ENCODE measurements at regions not wholly inside any gene's neighbourhood (a gene's known extent, or its start where the extent isn't known, plus 50 kb on each side); places are given as distances from the start of the nearest gene placed in this dataset.

GRCh38 chr1:223052931-223053330 is 90.1 kb downstream of the TLR5 start:
- no peak for DNase-seq
- Histone ChIP-seq H3K27me3 (ENCODE audit: insufficient read depth) (peaks cover 18% of the 10 kb centered on the region; the same call in 1 of the 2 replicates), H3K79me2 (ENCODE audit: insufficient read depth) (no peaks in the 10 kb centered on the region), H4K20me1 (ENCODE audit: insufficient read depth) (no peaks in the 10 kb centered on the region), H3K4me1 (ENCODE audit: control insufficient read depth in 1 of 2, insufficient read depth in 2 of 2, low read depth in 1 of 2, low read length in 1 of 2) (no peaks in the 10 kb centered on the region), H3K27ac (ENCODE audit: low read depth in 2 of 2, low read length in 1 of 2) (no peak overlapping the region), H3K9ac (no peak overlapping the region), H3K4me3 (ENCODE audit: low read depth in 2 of 2, low read length in 1 of 2) (no peak overlapping the region), H3K4me2 (no peak overlapping the region), H3K36me3 (replicated peaks in 1 of 2; ENCODE audit: control insufficient read depth in 1 of 2, insufficient read depth in 2 of 2, low read length in 1 of 2) (no peaks in the 10 kb centered on the region), H3K9me3 (no peaks in the 10 kb centered on the region), H2AFZ (ENCODE audit: low read depth) (no peak overlapping the region), H3K9me2 (no peaks in the 10 kb centered on the region), H3F3A (replicated peaks; ENCODE audit: insufficient read depth) (no peaks in the 10 kb centered on the region)
- ChIA-PET POLR2A (no interaction called here), CTCF (no interaction called here)
- TF ChIP-seq ELF1 (IDR thresholded peaks at IDR 0.05) (no peak), CHD2 (IDR thresholded peaks at IDR 0.05; ENCODE audit: low read length, partially characterized antibody) (no peak)
- 33% methylated on average over 5 of the region's 5 CpGs for WGBS (ENCODE audit: low lambda C conversion rate)

GRCh38 chr1:223056802-223057201 is 86.2 kb downstream of the TLR5 start:
- no peaks in the 10 kb centered on the region for H3F3A ChIP-seq (replicated peaks; ENCODE audit: insufficient read depth)
- H3K4me1 ChIP-seq (ENCODE audit: control insufficient read depth in 1 of 2, insufficient read depth in 2 of 2, low read depth in 1 of 2, low read length in 1 of 2): no peaks in the 10 kb centered on the region
- H4K20me1 ChIP-seq (ENCODE audit: insufficient read depth): no peaks in the 10 kb centered on the region
- no peak overlapping the region for H3K4me3 ChIP-seq (ENCODE audit: low read depth in 2 of 2, low read length in 1 of 2)
- TF ChIP-seq RXRA (IDR thresholded peaks at IDR 0.05; ENCODE audit: borderline replicate concordance, low read depth): no peak
- TF ChIP-seq TAF1 (IDR thresholded peaks at IDR 0.05; ENCODE audit: borderline replicate concordance, low read depth, low read length): no peak
- no peak for TF ChIP-seq REST (IDR thresholded peaks at IDR 0.05; ENCODE audit: low read depth, low read length)
- no peak for TF ChIP-seq PBX3 (IDR thresholded peaks at IDR 0.05)
- TF ChIP-seq GABPA (IDR thresholded peaks at IDR 0.05; ENCODE audit: low read depth): no peak
- no peak for TF ChIP-seq FOXM1 (IDR thresholded peaks at IDR 0.05; ENCODE audit: low read depth)
- no peak for TF ChIP-seq NFIC (IDR thresholded peaks at IDR 0.05; ENCODE audit: borderline replicate concordance)
- TF ChIP-seq POLR2AphosphoS5 (IDR thresholded peaks at IDR 0.05; ENCODE audit: low read depth, low read length): no peak
- H3K4me2 ChIP-seq: no peak overlapping the region
- H3K27ac ChIP-seq (ENCODE audit: low read depth in 2 of 2, low read length in 1 of 2): no peak overlapping the region
- no peak overlapping the region for H2AFZ ChIP-seq (ENCODE audit: low read depth)
- ChIA-PET CTCF (no interaction called here), POLR2A (no interaction called here)
- no peaks in the 10 kb centered on the region for H3K9me3 ChIP-seq
- WGBS (ENCODE audit: low lambda C conversion rate): 84% methylated on average over 3 of the region's 3 CpGs
- no peaks in the 10 kb centered on the region for H3K9me2 ChIP-seq
- H3K27me3 ChIP-seq (ENCODE audit: insufficient read depth): peaks cover 18% of the 10 kb centered on the region; the same call in 1 of the 2 replicates
- H3K9ac ChIP-seq: no peak overlapping the region
- no peaks in the 10 kb centered on the region for H3K79me2 ChIP-seq (ENCODE audit: insufficient read depth)
- H3K36me3 ChIP-seq (replicated peaks in 1 of 2; ENCODE audit: control insufficient read depth in 1 of 2, insufficient read depth in 2 of 2, low read length in 1 of 2): no peaks in the 10 kb centered on the region
- DNase-seq: no peak
